ENCODE measurements at regions not wholly inside any gene's neighbourhood (a gene's known extent, or its start where the extent isn't known, plus 50 kb on each side); places are given as distances from the start of the nearest gene placed in this dataset.

DNA sequence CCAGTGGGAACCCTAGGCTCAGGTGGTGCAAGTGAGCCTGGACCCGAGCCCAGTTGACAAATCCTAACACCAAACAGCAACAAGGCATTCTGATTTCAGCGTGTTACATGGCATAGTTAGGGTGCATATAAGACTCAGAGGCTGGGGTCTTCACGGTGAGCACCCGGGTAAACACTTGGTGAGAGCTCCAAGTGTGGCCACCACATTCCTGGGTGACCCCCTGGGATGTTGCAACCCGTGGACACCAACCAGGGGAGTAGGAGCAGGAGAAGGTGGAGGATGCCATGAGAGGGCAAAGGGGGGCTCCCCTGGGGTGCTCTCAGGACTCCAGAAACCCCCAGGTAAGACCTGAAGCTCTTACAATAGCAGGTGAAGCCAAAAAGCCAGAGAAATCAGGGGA lies 69.9 kb upstream of the CDH5 start:
- CTCF ChIA-PET (ENCODE audit: low intra/inter-chr PET ratio, low total read pairs), result no interaction called here
- Histone ChIP-seq H3K4me3 (replicated peaks in 1 of 3; ENCODE audit: insufficient read depth in 1 of 3, low read depth in 2 of 3, low read length in 3 of 3) (no peak overlapping the region), H3K9me3 (ENCODE audit: low read length) (no peaks in the 10 kb centered on the region), H3K9ac (ENCODE audit: insufficient read depth, low read depth, low read length) (no peak overlapping the region), H3K27me3 (ENCODE audit: control insufficient read depth in 1 of 2, insufficient read depth in 2 of 2, low read length in 2 of 2) (peaks cover 3 to 27% of the 10 kb centered on the region in 2 experiments; a peak in 3 of 5 replicates), H3K4me2 (ENCODE audit: low read depth, low read length) (no peak overlapping the region), H3K4me1 (ENCODE audit: insufficient read depth, low read length) (no peaks in the 10 kb centered on the region), H3K27ac (ENCODE audit: extremely low read length, insufficient read depth, low read length) (no peak overlapping the region), H3K36me3 (replicated peaks in 1 of 2; ENCODE audit: control insufficient read depth in 1 of 2, insufficient read depth in 2 of 2, low read length in 2 of 2) (no peaks in the 10 kb centered on the region), H3K79me2 (ENCODE audit: insufficient read depth, low read length) (no peaks in the 10 kb centered on the region), H4K20me1 (ENCODE audit: insufficient read depth, low read length) (no peaks in the 10 kb centered on the region), H2AFZ (ENCODE audit: low read length) (no peak overlapping the region)
- ATAC-seq, result no peak
- POLR2A ChIA-PET, result no interaction called here
- intact Hi-C loops (cut with micrococcal nuclease; ENCODE audit: unreplicated experiment) (no loop called here), in situ Hi-C loops (cut with HindIII; ENCODE audit: extremely low pct_ligation_motif_present, low pct_unique_long_range_greater_than_20kb) (no loop called here)
- no peak for DNase-seq (ENCODE audit: low spot score)
- BruUV-seq (replicated peaks), result no TSS peak
- 0% methylated on average over 5 of the region's 5 CpGs for WGBS (ENCODE audit: low lambda C conversion rate)
- TF ChIP-seq SIX1 (CRISPR knock-in tag; IDR thresholded peaks at IDR 0.05; ENCODE audit: borderline replicate concordance), result no peak
- TF ChIP-seq MXD4 (CRISPR knock-in tag; IDR thresholded peaks at IDR 0.05), result no peak
- no peak for TF ChIP-seq ARNTL (CRISPR knock-in tag; IDR thresholded peaks at IDR 0.05)
- no peak for TF ChIP-seq TMF1 (CRISPR knock-in tag; IDR thresholded peaks at IDR 0.05; ENCODE audit: low read depth)
- no peak for TF ChIP-seq RXRB (CRISPR knock-in tag; IDR thresholded peaks at IDR 0.05; ENCODE audit: borderline replicate concordance)
- no peak for TF ChIP-seq NFIB (CRISPR knock-in tag; IDR thresholded peaks at IDR 0.05; ENCODE audit: borderline replicate concordance)
- no peak for TF ChIP-seq ZFP41 (CRISPR knock-in tag; IDR thresholded peaks at IDR 0.05; ENCODE audit: borderline replicate concordance)
- TF ChIP-seq PCBP2 (optimal IDR thresholded peaks at IDR 0.05; ENCODE audit: low read depth, low read length, poor library complexity, severe bottlenecking), result no peak
- no peak for TF ChIP-seq ZNF879 (CRISPR knock-in tag; IDR thresholded peaks at IDR 0.05)
- TF ChIP-seq SMAD3 (CRISPR knock-in tag; IDR thresholded peaks at IDR 0.05), result no peak
- TF ChIP-seq ZNF234 (CRISPR knock-in tag; conservative IDR thresholded peaks at IDR 0.05), result no peak
- TF ChIP-seq ZNF761 (CRISPR knock-in tag; conservative IDR thresholded peaks at IDR 0.05), result no peak
- no peak for TF ChIP-seq TEAD2 (CRISPR knock-in tag; IDR thresholded peaks at IDR 0.05)
- no peak for FAIRE-seq
